Vagina (tissue), 2 donors: ENCODE measurements at regions not wholly inside any gene's neighbourhood (a gene's known extent, or its start where the extent isn't known, plus 50 kb on each side); places are given as distances from the start of the nearest gene placed in this dataset.
A peak's percentile ranks its signal among the peaks of the same experiment; 100 is the strongest.

Source experiments
- DNase-seq, 2 donors: peaks; one replicate each; pipeline ENCODE4 v3.0.0-alpha.2; 2017; ENCODE audit errors: extremely low spot score in 2 of 2
- H3K27ac ChIP-seq: fragments of 200-600 bp; sonication (generic); one replicate; pipeline ENCODE4 v1.5.1; 2019
- H3K27me3 ChIP-seq: fragments of 200-600 bp; sonication (generic); one replicate; pipeline ENCODE4 v1.5.1; 2019
- H3K36me3 ChIP-seq, 2 donors: fragments of 200-600 bp; sonication (generic); one replicate each; pipeline ENCODE4 v1.5.1; 2017 to 2019
- H3K4me1 ChIP-seq: fragments of 200-600 bp; sonication (generic); one replicate; pipeline ENCODE4 v1.5.1; 2019
- H3K4me3 ChIP-seq, 2 donors: fragments of 200-600 bp; sonication (generic); 1 replicate in 1 of 2; 2 replicates in 1 of 2; pipeline ENCODE4 v1.5.1; 2016 to 2019
- H3K9me3 ChIP-seq: fragments of 200-600 bp; sonication (generic); one replicate; pipeline ENCODE4 v1.5.1; 2019
- POLR2A ChIP-seq, 2 donors: fragments of 450-650 bp; IDR thresholded peaks; one replicate each; pipeline ENCODE4 v1.6.1; 2017; ENCODE audit warnings: antibody characterized with exemption in 2 of 2, mild to moderate bottlenecking in 2 of 2, moderate library complexity in 2 of 2
- POLR2AphosphoS5 ChIP-seq, 2 donors: sonication (generic); formaldehyde crosslinking; IDR thresholded peaks; one replicate each; pipeline ENCODE4 v1.9.0; 2017; ENCODE audit warnings: antibody characterized with exemption in 2 of 2, mild to moderate bottlenecking in 2 of 2, low read depth in 1 of 2; ENCODE audit not compliant: insufficient read depth in 1 of 2
- intact Hi-C: fragments of 100-400 bp; cut with DNase I; formaldehyde crosslinking; loops from one replicate; pipeline ENCODE4 v1.15.1; 2023
- TF ChIP-seq, protein P1 (sequence below), 3 experiments: fragments of 450-650 bp in 2 of 3; fragments of 200-600 bp in 1 of 3; sonication (generic) in 1 of 3; IDR thresholded peaks; one replicate each; pipeline ENCODE4 v1.5.1; 2017 to 2019; ENCODE audit warnings: antibody characterized with exemption in 3 of 3, mild to moderate bottlenecking in 2 of 3, moderate library complexity in 2 of 3

DNA sequence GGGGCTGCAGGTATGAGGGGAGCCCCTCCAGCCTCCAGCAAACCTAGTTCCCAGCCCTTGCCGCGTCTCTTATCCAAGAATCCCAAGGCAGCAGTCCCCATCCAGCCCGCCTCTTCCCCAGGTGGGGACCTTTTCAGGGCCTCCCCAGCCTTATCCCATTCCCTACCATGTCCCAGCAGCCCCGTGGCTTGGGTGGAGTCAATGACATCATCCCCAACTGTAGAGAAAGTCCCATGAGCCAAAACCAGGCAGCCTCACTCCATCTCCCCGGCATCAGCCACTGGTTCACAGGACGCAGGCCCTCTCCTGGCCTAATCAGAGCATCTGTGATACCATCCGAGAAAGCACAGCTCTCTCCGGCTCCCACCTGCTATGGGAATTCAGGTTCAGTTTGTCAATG lies 131.0 kb downstream of the NCOR2 start:
- H3K27me3 ChIP-seq, result no peaks in the 10 kb centered on the region
- TF ChIP-seq, protein P1, sequence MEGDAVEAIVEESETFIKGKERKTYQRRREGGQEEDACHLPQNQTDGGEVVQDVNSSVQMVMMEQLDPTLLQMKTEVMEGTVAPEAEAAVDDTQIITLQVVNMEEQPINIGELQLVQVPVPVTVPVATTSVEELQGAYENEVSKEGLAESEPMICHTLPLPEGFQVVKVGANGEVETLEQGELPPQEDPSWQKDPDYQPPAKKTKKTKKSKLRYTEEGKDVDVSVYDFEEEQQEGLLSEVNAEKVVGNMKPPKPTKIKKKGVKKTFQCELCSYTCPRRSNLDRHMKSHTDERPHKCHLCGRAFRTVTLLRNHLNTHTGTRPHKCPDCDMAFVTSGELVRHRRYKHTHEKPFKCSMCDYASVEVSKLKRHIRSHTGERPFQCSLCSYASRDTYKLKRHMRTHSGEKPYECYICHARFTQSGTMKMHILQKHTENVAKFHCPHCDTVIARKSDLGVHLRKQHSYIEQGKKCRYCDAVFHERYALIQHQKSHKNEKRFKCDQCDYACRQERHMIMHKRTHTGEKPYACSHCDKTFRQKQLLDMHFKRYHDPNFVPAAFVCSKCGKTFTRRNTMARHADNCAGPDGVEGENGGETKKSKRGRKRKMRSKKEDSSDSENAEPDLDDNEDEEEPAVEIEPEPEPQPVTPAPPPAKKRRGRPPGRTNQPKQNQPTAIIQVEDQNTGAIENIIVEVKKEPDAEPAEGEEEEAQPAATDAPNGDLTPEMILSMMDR (IDR thresholded peaks at IDR 0.05), result no peak
- TF ChIP-seq POLR2A (IDR thresholded peaks at IDR 0.05), result no peak
- TF ChIP-seq POLR2AphosphoS5 (IDR thresholded peaks at IDR 0.05; ENCODE audit: insufficient read depth in 1 of 2, low read depth in 1 of 2), result no peak
- peaks cover 0 to 9% of the 10 kb centered on the region in 2 donors for H3K36me3 ChIP-seq
- H3K9me3 ChIP-seq, result no peaks in the 10 kb centered on the region
- H3K27ac ChIP-seq, result peak overlapping the region; percentile 64
- intact Hi-C loops, result no loop called here
- peaks cover 17% of the 10 kb centered on the region for H3K4me1 ChIP-seq
- H3K4me3 ChIP-seq, result no peak overlapping the region
- DNase-seq, result no peak

GRCh38 chr12:124435806-124436345 lies 131.5 kb downstream of the NCOR2 start:
- no peak overlapping the region for H3K4me3 ChIP-seq
- TF ChIP-seq POLR2A (IDR thresholded peaks at IDR 0.05) (no peak), POLR2AphosphoS5 (IDR thresholded peaks at IDR 0.05; ENCODE audit: insufficient read depth in 1 of 2, low read depth in 1 of 2) (no peak)
- TF ChIP-seq, protein P1 (IDR thresholded peaks at IDR 0.05), result no peak
- peak overlapping the region; percentile 64 for H3K27ac ChIP-seq
- no peaks in the 10 kb centered on the region for H3K9me3 ChIP-seq
- peaks cover 17% of the 10 kb centered on the region for H3K4me1 ChIP-seq
- intact Hi-C loops, result no loop called here
- peaks cover 0 to 9% of the 10 kb centered on the region in 2 donors for H3K36me3 ChIP-seq
- no peaks in the 10 kb centered on the region for H3K27me3 ChIP-seq
- DNase-seq, result no peak

- H3K4me1 ChIP-seq, result peaks cover 16% of the 10 kb centered on the region
- no peak for DNase-seq
- H3K27me3 ChIP-seq, result no peaks in the 10 kb centered on the region
- intact Hi-C loops, result no loop called here
- H3K27ac ChIP-seq, result peak overlapping the region; percentile 8
- peaks cover 0 to 15% of the 10 kb centered on the region in 2 donors for H3K36me3 ChIP-seq
- H3K9me3 ChIP-seq, result no peaks in the 10 kb centered on the region
- TF ChIP-seq, protein P1 (IDR thresholded peaks at IDR 0.05), result no peak
- no peak for TF ChIP-seq POLR2AphosphoS5 (IDR thresholded peaks at IDR 0.05; ENCODE audit: insufficient read depth in 1 of 2, low read depth in 1 of 2)
- TF ChIP-seq POLR2A (IDR thresholded peaks at IDR 0.05), result no peak
- H3K4me3 ChIP-seq, result no peak overlapping the region
These were observed 132.2 kb downstream of the NCOR2 start for GRCh38 chr12:124434951-124435805.

- Histone ChIP-seq H3K9me3 (no peaks in the 10 kb centered on the region), H3K27ac (no peak overlapping the region), H3K36me3 (peaks cover 0 to 24% of the 10 kb centered on the region in 2 donors), H3K27me3 (no peaks in the 10 kb centered on the region), H3K4me1 (peaks cover 17% of the 10 kb centered on the region), H3K4me3 (no peak overlapping the region)
- no peak for DNase-seq
- intact Hi-C loops, result no loop called here
- TF ChIP-seq, protein P1 (IDR thresholded peaks at IDR 0.05), result no peak
- TF ChIP-seq POLR2AphosphoS5 (IDR thresholded peaks at IDR 0.05; ENCODE audit: insufficient read depth in 1 of 2, low read depth in 1 of 2) (no peak), POLR2A (IDR thresholded peaks at IDR 0.05) (no peak)
These were observed 133.1 kb downstream of the NCOR2 start for GRCh38 chr12:124434354-124434753.

DNA sequence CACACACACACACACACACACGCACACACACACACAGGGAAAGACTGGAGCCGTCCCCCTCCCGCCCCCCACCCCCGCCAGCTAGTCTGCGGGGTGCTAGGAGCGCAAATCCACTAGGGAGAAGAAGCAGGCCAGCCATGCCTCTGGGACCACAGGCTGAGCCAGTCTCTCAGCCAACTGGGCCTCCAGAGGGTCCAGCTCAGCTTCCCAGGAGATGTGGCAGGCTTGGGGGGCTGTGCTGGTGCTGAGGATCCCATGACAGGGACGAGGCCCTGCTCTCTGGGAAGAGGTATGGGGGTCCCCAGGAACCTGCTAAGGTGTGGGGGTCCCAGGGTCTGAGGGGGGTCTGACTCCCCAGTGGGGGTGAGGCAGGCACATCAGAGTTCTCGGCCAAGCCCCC lies 133.5 kb downstream of the NCOR2 start:
- Histone ChIP-seq H3K4me1 (peaks cover 22% of the 10 kb centered on the region), H3K36me3 (peaks cover 0 to 26% of the 10 kb centered on the region in 2 donors), H3K4me3 (no peak overlapping the region), H3K27me3 (no peaks in the 10 kb centered on the region), H3K27ac (peak overlapping the region; percentile 30), H3K9me3 (no peaks in the 10 kb centered on the region)
- DNase-seq, result no peak
- intact Hi-C loops, result no loop called here
- TF ChIP-seq, protein P1 (IDR thresholded peaks at IDR 0.05), result no peak
- TF ChIP-seq POLR2AphosphoS5 (IDR thresholded peaks at IDR 0.05; ENCODE audit: insufficient read depth in 1 of 2, low read depth in 1 of 2), result no peak
- no peak for TF ChIP-seq POLR2A (IDR thresholded peaks at IDR 0.05)
